Right atrium auricular region (tissue), 2 donors: ENCODE measurements at regions not wholly inside any gene's neighbourhood (a gene's known extent, or its start where the extent isn't known, plus 50 kb on each side); places are given as distances from the start of the nearest gene placed in this dataset.

ENCODE experiments used
- DNase-seq: peaks from one replicate; pipeline ENCODE4 v3.0.0-alpha.2; 2019; ENCODE audit warnings: low spot score
- H3K27ac ChIP-seq, 2 donors: fragments of 200-600 bp; sonication (generic); 1 replicate in 1 of 2; 2 replicates in 1 of 2; pipeline ENCODE4 v1.5.1; 2016 to 2019
- H3K27me3 ChIP-seq, 2 donors: fragments of 200-600 bp; sonication (generic); one replicate each; pipeline versions ENCODE4 v1.5.1 to v1.6.0; 2017 to 2019
- H3K36me3 ChIP-seq: fragments of 200-600 bp; sonication (generic); one replicate; pipeline ENCODE4 v1.5.1; 2016
- H3K4me1 ChIP-seq, 2 donors: fragments of 200-600 bp; sonication (generic); one replicate each; pipeline versions ENCODE4 v1.5.1 to v1.6.0; 2017 to 2019
- H3K4me3 ChIP-seq, 2 donors: fragments of 200-600 bp; sonication (generic); 1 replicate in 1 of 2; 2 replicates in 1 of 2; pipeline ENCODE4 v1.5.1; 2017 to 2019; ENCODE audit warnings: mild to moderate bottlenecking in 1 of 2, moderate library complexity in 1 of 2
- H3K9me3 ChIP-seq, 2 donors: fragments of 200-600 bp; sonication (generic); one replicate each; pipeline ENCODE4 v1.5.1; 2019
- TF ChIP-seq, protein P1 (sequence below), 2 donors: fragments of 200-600 bp; sonication (generic); IDR thresholded peaks; one replicate each; pipeline ENCODE4 v1.5.1; 2019; ENCODE audit warnings: antibody characterized with exemption in 2 of 2

DNA sequence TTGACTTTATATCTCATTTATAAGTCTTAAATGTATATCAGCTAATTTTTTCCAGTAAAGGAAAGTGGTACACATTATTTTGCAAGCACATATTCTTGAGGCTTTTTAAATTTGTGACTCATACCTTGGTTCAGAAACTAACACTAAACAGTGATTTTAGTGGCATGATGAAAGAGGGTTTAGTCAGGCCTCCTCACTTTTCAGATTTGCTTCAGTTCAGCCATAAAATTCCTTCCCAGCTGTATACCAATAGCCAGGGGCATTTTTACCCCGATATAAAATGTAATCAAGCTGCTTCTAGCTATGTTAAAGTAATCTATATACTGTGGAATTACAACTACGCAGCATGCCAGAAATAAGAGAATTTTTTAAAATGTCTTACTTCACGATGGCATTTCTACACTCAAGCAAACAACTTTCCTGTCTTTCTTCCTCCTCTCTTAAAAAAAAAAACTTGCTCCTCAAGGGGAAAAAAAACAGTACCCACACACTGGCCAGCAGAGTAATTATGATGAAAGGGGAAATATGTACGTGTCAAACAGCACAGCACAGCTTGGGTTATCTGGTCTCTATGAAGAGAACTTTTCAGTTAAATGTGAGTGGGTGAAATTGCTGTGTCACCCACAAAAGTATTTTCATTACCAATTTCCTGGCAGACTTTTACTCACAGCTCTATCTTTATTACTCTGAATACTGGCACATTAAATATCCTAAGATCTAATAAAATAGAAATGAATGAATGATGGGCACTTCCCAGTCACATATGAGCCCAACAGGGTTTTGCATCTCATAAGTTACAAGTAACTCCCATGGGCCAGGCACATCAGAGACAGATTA lies 244.8 kb upstream of the TENT5A start:
- no peaks in the 10 kb centered on the region for H3K4me1 ChIP-seq
- no peaks in the 10 kb centered on the region for H3K27me3 ChIP-seq
- H3K9me3 ChIP-seq: no peaks in the 10 kb centered on the region
- no peak overlapping the region for H3K4me3 ChIP-seq
- TF ChIP-seq, protein P1, sequence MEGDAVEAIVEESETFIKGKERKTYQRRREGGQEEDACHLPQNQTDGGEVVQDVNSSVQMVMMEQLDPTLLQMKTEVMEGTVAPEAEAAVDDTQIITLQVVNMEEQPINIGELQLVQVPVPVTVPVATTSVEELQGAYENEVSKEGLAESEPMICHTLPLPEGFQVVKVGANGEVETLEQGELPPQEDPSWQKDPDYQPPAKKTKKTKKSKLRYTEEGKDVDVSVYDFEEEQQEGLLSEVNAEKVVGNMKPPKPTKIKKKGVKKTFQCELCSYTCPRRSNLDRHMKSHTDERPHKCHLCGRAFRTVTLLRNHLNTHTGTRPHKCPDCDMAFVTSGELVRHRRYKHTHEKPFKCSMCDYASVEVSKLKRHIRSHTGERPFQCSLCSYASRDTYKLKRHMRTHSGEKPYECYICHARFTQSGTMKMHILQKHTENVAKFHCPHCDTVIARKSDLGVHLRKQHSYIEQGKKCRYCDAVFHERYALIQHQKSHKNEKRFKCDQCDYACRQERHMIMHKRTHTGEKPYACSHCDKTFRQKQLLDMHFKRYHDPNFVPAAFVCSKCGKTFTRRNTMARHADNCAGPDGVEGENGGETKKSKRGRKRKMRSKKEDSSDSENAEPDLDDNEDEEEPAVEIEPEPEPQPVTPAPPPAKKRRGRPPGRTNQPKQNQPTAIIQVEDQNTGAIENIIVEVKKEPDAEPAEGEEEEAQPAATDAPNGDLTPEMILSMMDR (IDR thresholded peaks at IDR 0.05): no peak
- H3K36me3 ChIP-seq: no peaks in the 10 kb centered on the region
- H3K27ac ChIP-seq: peak overlapping the region; percentile 15 to 64
- DNase-seq: no peak

DNA sequence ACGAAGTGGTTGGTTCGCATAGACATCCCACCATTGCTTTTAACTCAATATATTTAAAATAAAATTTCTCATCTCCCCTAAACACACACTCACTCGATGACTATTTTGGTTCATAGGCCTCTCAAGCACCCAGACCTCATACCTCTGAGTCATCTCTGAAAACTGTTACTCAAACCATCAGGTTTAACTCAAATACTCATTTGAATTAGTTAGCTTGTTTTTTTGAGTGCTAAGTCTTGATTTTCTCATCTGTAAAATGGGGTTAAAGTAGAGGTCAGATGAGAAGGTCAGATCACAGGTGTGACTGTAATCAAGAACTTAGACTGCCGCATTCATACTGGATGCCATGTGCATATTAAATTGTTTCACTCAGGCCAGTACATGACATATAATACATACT lies 243.9 kb upstream of the TENT5A start:
- H3K4me3 ChIP-seq: no peak overlapping the region
- DNase-seq: no peak
- H3K9me3 ChIP-seq: no peaks in the 10 kb centered on the region
- H3K4me1 ChIP-seq: no peaks in the 10 kb centered on the region
- no peaks in the 10 kb centered on the region for H3K27me3 ChIP-seq
- TF ChIP-seq, protein P1 (IDR thresholded peaks at IDR 0.05): no peak
- H3K27ac ChIP-seq: no peak overlapping the region
- no peaks in the 10 kb centered on the region for H3K36me3 ChIP-seq

DNA sequence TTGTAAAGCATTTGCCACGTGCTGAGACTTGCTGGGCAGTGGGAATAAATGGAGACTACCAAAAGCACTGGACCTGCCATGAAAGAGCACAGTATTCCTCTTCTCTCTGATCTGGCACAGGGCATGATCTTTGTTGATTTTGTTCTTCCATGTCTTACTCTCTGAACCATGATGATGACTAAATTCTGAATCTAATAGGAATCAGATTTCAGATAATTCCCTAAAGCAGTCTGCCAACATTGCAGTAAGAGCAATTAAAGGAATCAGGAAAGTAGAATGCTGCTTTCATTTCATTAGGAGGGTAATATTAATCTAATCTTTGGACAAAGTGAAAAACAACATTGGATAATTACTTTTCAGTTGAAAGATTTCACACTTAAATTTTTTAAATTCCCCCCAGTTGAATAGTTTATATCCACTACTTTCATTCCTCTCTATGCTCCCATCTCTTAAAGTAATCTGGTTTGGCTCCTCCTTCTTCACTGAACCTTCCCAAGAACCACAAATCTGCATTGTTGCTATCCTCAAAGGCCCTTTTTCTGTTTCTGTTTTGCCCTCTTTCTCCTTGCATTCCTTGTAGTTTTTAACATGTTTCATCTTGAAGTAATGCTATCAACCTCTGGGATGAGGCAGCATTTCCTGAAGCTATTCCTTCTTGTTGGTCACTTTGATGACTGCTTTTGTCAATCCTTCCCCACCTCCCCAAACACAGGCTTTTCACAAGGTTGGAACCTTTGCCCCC lies 243.2 kb upstream of the TENT5A start:
- H3K27ac ChIP-seq: no peak overlapping the region
- no peaks in the 10 kb centered on the region for H3K4me1 ChIP-seq
- DNase-seq: no peak
- no peaks in the 10 kb centered on the region for H3K27me3 ChIP-seq
- H3K4me3 ChIP-seq: no peak overlapping the region
- no peaks in the 10 kb centered on the region for H3K9me3 ChIP-seq
- H3K36me3 ChIP-seq: no peaks in the 10 kb centered on the region
- TF ChIP-seq, protein P1 (IDR thresholded peaks at IDR 0.05): no peak

DNA sequence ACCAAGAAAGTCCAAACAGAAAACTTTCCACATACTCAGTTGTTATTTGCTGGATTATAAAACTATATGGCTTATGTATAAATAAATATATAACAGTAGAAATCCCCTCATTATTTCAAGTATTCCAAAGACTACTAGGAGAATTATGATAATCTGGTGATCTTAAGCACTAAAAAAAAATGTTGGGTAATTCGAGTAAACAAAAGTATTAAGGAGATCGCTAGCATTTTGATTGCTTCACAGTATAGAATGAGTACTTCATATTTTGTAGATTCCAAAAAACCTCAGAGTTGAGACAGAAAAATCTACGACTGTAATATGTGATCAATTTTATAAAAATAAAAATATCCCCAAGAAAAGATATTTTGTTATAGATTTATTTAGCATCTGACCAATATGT lies 236.4 kb upstream of the TENT5A start:
- H3K27ac ChIP-seq: no peak overlapping the region
- no peak overlapping the region for H3K4me3 ChIP-seq
- H3K36me3 ChIP-seq: no peaks in the 10 kb centered on the region
- TF ChIP-seq, protein P1 (IDR thresholded peaks at IDR 0.05): no peak
- no peaks in the 10 kb centered on the region for H3K4me1 ChIP-seq
- no peaks in the 10 kb centered on the region for H3K9me3 ChIP-seq
- no peaks in the 10 kb centered on the region for H3K27me3 ChIP-seq
- DNase-seq: no peak

DNA sequence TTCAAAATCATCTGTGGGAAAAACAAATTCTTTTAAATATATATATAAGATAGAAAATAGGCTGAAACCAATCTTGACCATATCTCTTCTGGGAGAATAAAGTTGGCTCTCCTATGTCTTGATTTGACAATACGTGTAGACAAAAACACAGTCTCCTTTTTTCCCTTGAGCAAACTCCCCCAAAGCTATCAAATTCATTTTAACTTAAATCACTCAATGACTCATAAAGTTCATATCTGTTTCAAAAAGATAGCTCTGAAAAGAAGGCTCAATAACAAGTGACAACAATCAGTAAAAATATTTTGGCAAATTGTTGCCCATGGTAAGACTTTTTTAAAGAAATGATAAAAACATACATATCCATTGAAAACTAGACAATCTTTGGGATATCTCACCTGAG lies 236.0 kb upstream of the TENT5A start:
- H3K9me3 ChIP-seq: no peaks in the 10 kb centered on the region
- H3K27me3 ChIP-seq: no peaks in the 10 kb centered on the region
- TF ChIP-seq, protein P1 (IDR thresholded peaks at IDR 0.05): no peak
- H3K4me3 ChIP-seq: no peak overlapping the region
- no peak for DNase-seq
- H3K36me3 ChIP-seq: no peaks in the 10 kb centered on the region
- H3K4me1 ChIP-seq: no peaks in the 10 kb centered on the region
- no peak overlapping the region for H3K27ac ChIP-seq
